ENCODE measurements at regions not wholly inside any gene's neighbourhood (a gene's known extent, or its start where the extent isn't known, plus 50 kb on each side); places are given as distances from the start of the nearest gene placed in this dataset.

DNA sequence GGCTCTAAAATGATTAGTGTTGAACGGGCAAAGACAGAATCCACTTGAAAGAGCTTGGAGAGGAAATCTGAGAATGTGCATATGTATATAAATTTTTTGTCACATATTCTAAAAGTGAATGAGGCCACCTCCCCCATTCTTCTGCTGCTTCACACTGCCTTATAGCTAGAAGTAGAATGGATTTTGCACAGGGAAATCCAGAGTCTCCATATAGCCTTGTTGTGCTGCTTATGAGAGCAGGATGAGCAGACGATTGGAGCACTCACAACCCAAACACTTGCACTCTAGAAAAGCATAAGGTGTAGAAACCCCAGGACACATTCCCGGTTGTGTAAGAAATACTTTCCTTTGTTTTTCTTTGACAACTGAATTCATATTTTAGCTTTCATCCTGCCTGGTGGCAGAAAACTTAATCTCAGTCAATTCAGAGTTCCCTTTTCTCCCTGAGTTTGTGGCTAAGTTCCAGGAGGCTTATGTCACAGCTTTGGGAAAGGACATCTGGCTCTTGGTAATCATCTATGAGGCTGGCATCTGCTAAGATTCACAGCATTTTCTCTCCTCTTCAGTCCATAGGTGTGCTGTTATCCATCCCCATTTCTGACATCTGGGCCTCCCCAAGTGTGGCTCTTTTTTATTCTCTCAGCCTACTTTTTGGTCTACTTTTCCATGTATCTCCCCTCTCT is 188.4 kb upstream of the PFN2 start:
- ATAC-seq (ENCODE audit: poor library complexity) (peak; percentile 60), DNase-seq (no peak)
- intact Hi-C loops (cut with DNase I) = no loop called here

DNA sequence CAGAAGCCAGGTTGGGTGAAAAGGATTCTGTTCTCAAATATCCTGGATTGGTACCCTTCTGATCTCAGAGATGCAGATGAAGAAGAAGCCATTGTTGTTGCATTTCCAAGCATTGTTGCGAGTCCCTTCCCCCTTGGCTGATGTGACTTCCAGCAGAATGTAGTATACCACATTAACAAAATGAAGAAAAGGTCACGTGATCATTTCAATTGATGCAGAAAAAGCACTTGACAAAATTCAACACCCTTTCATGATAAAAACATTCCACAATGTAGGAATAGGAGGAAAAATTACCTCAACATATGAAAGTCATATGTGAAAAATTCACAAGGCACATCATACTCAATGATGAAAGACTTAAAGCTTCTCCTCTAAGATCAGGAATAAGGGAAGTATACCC is 181.9 kb upstream of the PFN2 start:
- intact Hi-C loops (cut with DNase I) = no loop called here
- ATAC-seq (ENCODE audit: poor library complexity) (no peak), DNase-seq (no peak)

DNA sequence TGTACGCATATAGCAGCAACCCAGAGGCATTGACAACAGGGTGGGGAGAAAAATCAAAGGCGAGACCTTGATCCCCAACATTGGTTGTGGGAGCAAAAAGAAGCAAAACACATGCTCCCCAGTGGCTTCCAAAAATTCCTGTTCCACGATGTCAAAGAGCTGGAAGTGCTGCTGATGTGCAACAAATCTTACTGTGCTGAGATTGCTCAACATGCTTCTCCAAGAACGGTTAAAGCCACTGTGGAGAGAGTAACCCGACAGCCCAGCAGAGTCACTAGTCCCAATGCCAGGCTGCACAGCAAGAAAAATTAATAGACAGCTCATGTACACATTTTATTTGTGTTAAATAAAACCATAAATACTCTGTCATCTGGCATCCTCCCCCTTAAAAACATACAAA is 179.9 kb upstream of the PFN2 start:
- no peak for ATAC-seq (ENCODE audit: poor library complexity)
- intact Hi-C loops (cut with DNase I) = no loop called here
- no peak for DNase-seq

DNA sequence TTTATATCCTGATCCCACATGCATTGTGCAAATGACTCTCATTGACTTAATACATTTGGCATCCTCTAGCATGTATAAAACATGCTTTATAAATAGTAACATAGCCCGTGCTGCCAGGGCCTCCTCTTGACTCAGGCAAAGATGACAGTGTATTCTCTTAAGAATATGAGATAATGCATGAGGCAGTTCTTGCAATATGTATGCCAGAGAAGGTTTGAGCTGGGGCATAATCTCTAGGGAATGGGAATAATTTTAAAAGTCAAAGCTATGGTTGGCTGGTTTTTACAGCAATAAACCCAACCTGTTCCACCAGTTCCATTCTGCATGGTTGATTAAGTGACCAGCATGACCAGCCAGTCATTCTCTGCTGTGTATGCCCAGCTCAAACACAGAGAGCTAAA is 179.0 kb upstream of the PFN2 start:
- DNase-seq (no peak), ATAC-seq (ENCODE audit: poor library complexity) (peak; percentile 88)
- intact Hi-C loops (cut with DNase I) = no loop called here

DNA sequence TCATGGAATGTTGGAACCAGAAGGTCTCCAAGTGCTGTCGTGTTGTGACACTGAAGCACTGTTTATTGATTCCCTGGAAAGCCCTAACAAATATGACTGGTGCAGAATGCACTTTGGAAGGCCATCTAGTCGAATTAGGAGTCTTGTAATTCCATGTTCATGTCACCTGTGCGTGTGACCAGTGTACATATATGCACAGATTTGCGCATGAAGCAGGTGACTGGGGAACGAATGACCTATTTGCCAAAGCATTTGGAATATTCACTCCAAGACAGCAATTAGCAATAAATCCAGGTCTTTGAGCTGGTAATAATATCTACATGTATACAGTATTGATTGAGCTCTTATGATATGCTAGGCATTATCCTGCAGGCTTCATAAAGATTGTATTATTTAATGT is 177.5 kb upstream of the PFN2 start:
- DNase-seq (no peak), ATAC-seq (ENCODE audit: poor library complexity) (no peak)
- intact Hi-C loops (cut with DNase I) = no loop called here

DNA sequence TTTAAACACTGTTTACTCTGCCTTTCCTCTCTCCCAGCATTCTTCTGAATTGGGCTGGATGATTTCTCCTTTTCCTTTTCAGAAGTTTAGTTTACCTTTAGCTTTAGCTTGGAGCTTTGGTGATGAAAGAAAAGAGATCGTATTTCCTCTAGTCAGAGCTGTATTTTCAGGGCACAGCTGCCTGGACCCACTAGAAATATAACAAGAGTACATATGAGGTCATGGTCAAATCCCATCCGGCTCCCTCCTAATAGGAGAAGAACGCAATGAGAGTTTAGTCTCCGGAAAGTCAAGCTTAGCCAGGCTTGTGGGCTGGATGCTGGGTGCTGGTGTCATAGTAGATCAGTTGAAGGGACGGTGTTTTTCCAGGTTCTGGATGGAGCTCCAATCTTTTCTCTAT is 177.1 kb upstream of the PFN2 start:
- intact Hi-C loops (cut with DNase I) = no loop called here
- DNase-seq = no peak
- peak; percentile 36 for ATAC-seq (ENCODE audit: poor library complexity)

DNA sequence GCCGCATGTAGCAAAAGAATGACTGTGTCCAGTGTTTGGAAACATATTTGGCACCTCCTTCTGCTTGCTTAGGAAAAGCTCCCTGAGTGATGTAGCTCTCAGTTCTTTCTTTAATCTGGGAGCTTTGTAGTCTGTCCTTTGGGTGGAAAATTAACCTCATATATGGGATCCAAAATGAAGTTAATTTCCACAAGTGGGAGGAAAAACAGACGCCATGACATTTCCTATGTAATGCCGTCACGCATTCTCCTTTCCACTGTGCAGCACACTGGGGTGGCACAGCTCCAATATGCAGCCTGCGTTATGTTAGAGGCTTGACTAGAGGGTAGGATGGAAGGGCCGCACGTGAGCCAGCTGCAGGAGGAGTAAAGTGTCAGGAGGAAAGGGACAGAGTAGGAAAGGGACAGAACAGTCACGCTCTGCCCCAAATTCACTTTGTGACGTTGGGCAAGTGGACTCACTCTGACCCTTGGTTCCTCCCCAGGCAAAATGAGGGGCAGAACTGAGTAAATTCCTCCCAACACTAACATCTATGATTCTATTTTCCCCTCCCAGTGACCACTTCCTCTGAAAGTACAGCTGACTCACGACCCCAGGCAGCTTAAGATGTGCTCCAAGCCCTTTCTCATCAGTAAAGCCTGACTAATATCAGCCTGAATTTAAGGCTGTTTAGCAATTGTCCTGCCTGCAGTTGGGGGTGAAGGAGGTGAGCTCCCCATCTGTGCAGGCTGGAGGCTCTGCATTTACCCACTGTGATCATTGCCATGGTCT is 176.5 kb upstream of the PFN2 start:
- intact Hi-C loops (cut with DNase I) = no loop called here
- peak; percentile 51 for ATAC-seq (ENCODE audit: poor library complexity)
- DNase-seq = peak; percentile 44

DNA sequence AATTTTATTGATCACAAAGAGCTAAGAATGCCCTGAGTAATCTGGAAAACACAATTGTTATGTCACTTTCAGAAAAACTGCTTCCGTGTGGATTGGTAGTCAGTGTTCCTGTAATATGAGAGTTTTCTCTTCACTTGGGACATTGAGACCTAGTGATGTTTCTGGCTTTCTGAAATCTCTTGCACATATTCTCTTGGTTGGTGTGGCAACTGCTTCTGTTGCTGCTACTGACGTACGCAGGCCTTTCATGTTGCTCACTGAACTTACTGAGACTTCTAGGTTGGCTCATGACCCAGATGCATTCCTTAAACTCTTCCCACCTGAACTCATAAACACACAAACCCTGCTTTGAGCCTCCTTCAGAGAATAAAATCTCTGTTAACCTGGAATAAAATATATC is 175.0 kb upstream of the PFN2 start:
- intact Hi-C loops (cut with DNase I) = no loop called here
- ATAC-seq (ENCODE audit: poor library complexity) = no peak
- DNase-seq = no peak

DNA sequence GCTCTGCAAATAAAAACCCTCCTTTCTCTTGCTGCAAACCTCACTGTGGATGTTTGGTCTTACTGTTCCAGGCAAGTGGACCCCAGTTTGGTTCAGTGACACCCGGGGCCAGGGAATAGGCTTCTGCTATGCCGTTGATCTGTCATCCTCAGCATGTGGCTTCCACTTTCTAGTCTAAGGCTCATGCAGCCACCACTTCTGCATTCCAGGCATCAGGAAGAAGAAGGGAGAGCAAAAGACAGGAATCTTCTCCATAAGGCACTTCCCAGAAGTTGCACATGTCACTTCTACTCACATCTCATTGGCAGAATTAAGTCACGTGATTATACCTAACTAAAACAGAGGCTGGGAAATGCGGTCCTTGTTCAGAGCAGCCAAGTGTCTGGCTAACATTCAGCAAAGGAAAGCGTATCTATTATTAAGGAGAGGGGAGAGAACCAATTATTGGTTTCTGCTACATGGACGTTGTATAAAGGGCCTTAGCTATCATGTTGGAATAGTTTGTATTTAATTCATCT is 173.6 kb upstream of the PFN2 start:
- no peak for DNase-seq
- no peak for ATAC-seq (ENCODE audit: poor library complexity)
- intact Hi-C loops (cut with DNase I) = no loop called here

DNA sequence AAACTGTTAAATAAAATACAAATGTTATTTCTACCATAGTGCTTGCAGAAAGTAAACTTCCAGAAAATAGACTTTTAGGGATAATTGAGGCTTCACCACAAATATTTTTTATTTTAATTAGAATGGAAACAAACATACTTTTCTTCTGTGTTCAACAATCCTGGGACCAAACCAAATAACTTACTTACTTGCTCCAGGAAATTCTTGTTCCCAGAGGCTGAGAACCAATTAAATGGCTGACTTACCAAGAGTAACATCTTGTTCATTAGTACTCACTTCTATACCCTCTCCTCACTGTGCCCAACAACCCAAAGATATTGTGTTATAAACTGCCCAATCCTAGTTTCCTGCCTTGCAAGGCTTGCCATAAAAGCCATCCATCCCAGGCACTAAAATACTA is 172.2 kb upstream of the PFN2 start:
- intact Hi-C loops (cut with DNase I) = no loop called here
- ATAC-seq (ENCODE audit: poor library complexity) = no peak
- DNase-seq = no peak

DNA sequence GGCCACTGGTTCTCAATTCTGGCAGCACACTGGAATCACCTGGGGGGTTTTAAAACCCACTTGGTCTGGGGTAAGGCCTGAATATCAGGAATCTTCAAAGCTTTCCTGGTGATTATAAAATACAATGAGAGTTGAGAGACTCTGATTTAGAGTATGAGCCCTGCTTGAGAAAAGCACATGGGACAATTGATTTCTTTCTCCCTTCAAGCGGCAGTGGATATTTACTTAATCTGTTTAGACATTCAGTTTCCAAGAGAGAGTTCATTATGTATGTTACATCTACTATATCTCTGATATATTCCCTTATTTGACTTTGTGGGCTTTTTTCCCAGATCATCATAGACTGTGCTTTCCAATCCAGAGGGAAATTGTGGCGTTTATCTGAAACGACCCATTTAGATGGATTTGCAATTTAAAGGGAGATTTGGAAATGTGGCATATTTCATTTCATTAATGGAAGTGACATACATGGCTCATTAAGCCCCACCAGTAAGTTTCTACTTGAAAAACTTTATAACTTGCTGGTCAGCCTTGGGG is 171.2 kb upstream of the PFN2 start:
- no peak for ATAC-seq (ENCODE audit: poor library complexity)
- intact Hi-C loops (cut with DNase I) = no loop called here
- DNase-seq = no peak

DNA sequence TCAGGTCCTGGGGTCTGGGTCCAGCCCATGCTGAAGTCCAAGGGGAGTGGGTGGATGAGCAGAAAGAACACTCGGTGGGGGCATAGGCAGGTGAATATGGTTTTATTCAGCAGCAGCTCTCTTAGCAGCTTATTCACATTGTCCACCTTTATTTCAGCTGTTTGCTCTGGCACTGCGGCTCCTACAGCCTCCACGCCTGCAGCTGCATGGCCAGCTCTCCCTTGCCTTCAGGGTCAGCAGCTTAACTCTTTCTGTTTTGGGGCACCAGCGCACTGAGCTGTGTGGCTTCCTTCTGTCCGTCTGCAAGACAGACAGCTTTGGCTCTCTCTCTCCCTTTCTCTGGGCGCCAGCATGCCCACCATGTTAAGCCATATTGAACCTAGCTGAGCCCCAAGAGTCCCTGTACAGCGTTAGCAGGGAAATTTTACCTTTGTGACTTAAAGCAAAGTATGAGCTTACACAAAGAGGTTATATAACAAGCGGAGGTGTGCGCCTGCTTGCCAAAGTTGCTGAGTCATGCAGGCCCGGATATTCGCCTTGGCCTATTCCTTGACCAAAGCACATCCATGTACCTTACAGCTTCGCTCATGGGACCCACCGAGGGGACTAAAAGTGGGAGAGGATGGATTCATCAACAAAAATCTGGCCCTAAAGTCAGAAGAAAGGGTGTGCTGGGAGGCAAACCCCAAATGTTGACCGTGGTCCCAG is 170.1 kb upstream of the PFN2 start:
- ATAC-seq (ENCODE audit: poor library complexity) (no peak), DNase-seq (no peak)
- intact Hi-C loops (cut with DNase I) = no loop called here

DNA sequence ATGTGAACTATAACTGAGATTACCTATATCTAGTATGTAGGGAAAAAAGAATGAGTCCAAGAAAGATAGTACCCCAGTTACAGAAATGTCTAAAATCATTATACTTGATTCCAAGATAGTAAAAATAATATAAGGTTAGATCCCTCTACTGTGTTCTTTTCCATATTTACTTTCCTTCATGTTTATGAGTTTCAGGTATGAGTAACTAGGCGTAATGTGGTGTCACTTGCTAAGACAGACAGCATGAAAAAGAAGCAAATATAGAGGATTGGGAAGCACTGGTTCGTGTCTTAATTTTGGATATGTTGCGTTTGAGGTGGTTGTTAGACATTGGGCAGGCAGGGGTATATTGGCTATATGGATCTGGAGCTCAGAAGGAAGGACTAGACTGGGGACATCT is 168.1 kb upstream of the PFN2 start:
- no peak for DNase-seq
- ATAC-seq (ENCODE audit: poor library complexity) = no peak
- intact Hi-C loops (cut with DNase I) = no loop called here

DNA sequence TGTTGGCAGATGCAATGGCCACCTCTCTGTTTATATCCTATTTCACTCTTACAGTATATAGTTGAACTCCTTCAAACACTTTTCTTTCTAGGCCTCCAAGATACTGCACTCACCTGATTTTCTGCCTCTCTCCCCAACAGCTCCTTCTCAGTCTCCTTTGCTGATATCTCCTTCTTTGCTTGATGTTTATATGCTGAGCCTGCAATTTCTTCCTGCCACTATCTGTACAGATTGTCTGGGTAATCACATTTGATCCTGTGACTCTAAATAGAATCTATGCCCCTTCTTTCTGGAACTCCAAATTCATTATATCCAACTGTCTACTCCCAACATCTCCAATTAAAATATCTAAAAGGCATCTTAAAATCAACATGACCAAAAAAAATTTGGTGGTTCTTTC is 165.5 kb upstream of the PFN2 start:
- ATAC-seq (ENCODE audit: poor library complexity) (no peak), DNase-seq (no peak)
- intact Hi-C loops (cut with DNase I) = no loop called here

DNA sequence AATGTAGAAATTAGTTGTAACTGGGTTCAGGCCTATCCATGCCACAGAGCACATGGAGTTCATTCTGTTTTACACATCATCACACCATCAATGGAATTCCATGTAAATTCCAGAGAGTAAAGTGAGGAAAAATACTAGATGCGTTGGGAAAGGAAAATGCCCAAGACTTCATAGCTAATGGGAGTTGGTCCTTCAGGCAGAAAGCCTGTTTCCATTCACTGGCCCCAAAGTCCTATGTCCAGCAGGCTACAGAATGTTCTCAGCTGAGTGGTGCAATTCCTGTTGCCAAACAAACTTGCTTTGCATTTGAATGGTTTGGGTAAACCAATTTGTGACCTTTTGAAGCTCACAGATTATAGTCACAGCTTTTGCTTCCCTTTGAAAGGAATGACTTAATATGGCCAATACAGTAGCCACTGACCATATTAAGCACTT is 164.6 kb upstream of the PFN2 start:
- ATAC-seq (ENCODE audit: poor library complexity) (no peak), DNase-seq (no peak)
- intact Hi-C loops (cut with DNase I) = no loop called here

DNA sequence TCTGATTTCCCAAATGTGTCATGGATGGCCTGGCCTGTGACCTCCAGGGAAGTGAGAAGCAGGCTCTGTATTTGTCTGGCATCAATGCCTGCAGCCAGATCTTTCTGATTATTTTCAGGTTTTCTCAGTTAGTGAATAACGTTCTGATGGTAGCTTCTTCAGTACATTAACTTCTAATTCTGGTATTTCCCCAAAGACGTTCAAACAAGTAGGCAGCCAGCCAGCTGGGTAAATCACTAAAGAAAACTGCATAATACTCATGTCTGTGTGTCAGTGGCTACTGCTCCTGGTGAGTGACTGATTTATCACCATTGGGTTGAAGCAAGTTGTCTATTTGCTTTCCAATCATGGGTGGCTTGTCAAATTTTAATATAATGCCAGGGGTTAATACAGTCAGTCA is 162.6 kb upstream of the PFN2 start:
- no peak for ATAC-seq (ENCODE audit: poor library complexity)
- DNase-seq = no peak
- intact Hi-C loops (cut with DNase I) = no loop called here

DNA sequence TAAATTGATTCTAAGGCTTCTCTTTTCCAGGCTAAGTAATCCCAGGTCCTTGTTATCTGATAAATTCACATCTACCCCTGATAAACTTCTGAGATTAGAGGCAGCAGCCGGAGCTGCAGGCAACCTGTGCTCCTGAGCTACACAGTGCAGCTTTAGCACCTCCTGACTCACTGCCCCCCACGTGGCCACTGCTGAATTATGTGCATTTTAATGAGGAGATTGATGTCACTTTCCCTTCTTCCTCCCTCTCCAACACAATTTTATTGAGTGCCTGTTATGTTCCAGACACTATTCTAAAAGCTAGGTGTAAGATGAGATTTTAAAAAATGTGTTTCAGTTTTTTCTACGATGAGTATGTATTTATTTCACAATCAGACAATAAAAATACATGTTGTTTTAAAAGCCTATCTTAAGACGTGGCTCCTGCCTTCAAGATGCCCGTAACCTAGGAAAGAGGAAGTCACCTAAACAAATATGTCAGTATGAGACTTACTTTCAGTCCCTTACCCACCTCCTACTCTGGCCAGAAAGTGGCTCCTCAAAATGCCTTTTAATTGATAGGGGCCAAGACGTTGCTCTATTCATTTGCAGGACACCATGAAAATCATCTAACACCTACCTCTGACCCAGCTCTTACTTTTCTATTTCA is 161.5 kb upstream of the PFN2 start:
- intact Hi-C loops (cut with DNase I) = no loop called here
- ATAC-seq (ENCODE audit: poor library complexity) (no peak), DNase-seq (no peak)

DNA sequence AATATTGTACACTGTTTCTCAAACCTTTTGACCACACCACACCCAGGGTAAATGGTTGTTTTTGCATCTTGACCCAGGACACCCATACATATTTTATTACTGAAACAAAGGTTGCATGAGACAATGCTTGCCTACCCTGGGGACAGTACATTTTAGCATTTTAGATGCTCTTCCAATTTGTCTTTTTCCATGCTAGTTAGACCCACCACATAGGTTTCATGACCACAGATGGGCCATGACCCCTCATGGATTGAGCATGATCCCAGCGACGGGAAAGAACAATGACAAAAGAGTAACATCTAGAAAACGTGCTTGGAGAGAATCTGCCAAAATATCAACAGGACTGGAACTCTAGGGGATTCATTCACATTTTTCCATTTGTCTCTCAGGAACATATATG is 161.0 kb upstream of the PFN2 start:
- ATAC-seq (ENCODE audit: poor library complexity) = no peak
- intact Hi-C loops (cut with DNase I) = no loop called here

DNA sequence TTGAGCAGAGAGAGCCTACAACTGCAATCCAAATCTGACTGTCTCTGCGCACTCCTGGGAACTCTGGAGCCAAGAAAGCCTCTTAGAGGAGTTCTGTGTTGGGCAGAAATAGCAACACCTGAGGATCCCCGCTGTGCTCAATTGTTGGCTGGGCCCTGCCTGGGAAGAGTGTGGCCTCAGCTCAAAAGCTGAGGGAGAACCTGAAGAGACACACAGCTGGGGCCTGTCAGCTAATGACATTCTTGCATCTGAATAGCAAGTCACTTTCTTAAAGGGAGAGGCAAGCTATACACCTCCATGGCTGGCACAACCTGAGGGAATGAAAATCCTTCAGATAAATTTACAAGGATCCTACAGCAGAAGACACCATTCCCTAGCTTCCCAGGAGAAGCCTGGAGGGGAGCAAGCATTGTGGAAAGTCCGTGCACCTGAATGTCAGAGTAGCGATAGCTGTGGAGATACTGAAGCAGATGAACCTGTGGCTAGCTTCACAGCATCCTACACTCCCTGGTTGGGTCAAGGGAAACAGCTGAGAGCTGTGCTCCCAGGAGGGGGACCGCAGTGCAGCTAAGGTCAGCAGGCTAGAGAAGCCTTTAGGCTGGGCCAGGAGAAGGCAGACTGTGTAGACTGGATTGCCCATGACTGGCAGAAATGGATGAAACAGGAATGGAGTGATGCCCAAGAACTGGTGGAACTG is 159.9 kb upstream of the PFN2 start:
- ATAC-seq (ENCODE audit: poor library complexity) = no peak
- intact Hi-C loops (cut with DNase I) = no loop called here
- no peak for DNase-seq

More for the DNA sequence above, 161.0 kb upstream of the PFN2 start:
- DNase-seq = no peak

All from Right ventricle myocardium superior (tissue), 1 donor.